VCaP (cell line): ENCODE measurements at regions not wholly inside any gene's neighbourhood (a gene's known extent, or its start where the extent isn't known, plus 50 kb on each side); places are given as distances from the start of the nearest gene placed in this dataset.
"Not testable (repeated sequence)": the region's sequence is repeated elsewhere in the genome, so short reads cannot be mapped to it uniquely, and the experiment has no call there.

Experiments
- H3K27ac ChIP-seq: fragments of 450-650 bp; 2 replicates; pipeline ENCODE4 v1.5.1; 2017
- CTCF ChIP-seq: fragments of 450-650 bp; conservative IDR thresholded peaks from 2 replicates; pipeline ENCODE4 v1.5.1; 2017; ENCODE audit warnings: mild to moderate bottlenecking, moderate library complexity

DNA sequence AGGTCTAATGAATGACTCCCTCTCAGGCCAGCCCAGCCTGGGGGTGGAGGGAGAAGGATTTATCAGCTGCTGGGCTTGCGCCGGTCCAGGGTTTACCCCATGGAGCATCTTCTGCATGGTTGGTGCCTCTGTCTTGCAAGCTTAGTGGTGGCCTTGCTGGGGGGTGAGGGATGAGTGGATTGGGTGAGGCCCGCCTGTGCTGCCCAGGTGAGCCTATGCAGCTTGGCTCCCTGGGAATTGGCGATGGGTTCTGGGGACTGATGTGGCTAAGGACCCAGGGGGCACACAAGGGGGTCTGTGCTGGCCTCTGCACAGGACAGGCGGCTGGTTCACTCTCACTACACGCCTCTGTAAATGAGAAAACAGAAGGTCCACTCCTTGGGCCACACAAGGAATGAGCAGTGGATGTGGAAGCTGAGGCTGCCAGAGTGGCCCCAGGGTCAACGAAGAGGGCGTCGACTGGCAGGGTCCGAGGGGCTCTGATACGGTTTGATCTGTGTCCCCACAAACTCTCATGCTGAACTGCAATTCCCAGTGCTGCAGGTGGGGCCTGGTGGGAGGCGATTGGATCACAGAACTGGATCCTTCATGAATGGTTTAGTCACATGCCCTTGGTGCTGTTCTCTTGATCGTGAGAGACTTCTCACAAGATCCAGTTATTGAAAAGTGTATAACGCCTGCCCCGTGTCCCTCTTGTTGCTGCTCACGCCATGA is 151.6 kb upstream of the HDAC4 start:
- no peak for TF ChIP-seq CTCF
- H3K27ac ChIP-seq = no peak overlapping the region

GRCh38 chr2:239551206-239551605 is 150.4 kb upstream of the HDAC4 start:
- no peak for TF ChIP-seq CTCF
- no peak overlapping the region for H3K27ac ChIP-seq

GRCh38 chr2:239550357-239550756 is 149.5 kb upstream of the HDAC4 start:
- no peak overlapping the region for H3K27ac ChIP-seq
- TF ChIP-seq CTCF = no peak

GRCh38 chr2:239549711-239550255 is 149.0 kb upstream of the HDAC4 start:
- no peak overlapping the region for H3K27ac ChIP-seq
- TF ChIP-seq CTCF = no peak

DNA sequence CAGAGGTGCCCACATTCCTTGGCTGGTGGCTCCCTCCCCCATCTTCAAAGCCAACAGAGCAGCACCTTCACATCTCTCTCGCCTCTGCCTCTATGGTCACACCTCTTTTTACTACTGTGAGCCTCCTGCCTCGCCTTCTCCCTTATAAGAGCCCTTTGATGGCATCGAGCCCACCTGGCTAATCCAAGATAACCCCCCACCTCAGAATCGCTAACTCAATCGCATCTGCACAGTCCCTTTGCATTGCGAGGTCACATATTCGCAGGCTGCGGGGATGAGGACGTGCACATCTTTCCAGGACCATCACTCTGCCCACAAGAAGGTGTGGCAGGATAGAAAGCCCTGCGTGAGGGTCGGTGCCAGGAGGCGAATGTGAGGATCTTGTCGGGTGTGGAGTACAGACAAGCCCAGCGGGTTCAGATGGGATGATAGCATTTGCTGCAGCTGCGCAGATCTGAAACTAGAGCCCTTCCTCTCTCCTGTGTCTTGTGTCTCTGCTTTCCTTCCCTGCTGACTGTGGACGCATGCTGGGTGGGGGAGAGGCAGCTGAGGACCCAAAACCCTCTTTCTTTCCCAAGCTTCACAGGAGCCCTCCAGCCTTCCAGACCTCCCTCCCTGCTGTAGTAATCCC is 148.3 kb upstream of the HDAC4 start:
- no peak for TF ChIP-seq CTCF
- H3K27ac ChIP-seq = no peak overlapping the region

DNA sequence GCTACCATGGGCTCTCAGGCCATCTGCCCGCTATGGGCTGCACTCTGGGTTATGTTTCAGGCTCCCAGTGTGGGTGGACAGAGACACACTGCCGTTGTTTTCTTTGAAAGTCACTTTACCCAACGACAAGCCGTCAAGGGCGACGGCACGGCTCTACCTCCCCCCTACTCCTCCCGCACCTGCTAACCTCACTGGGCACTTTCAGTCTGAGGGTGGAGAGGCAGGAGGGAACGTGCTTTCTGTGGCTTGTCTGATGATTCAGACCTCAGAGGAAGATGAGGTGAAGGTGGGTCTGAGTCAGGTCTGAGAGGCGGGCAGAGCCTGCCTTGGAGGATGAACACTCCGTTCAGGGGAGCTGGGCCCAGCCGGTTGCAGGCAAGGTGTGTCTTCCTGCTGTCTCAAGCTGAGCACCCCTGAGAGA is 147.6 kb upstream of the HDAC4 start:
- H3K27ac ChIP-seq = no peak overlapping the region
- TF ChIP-seq CTCF = no peak

DNA sequence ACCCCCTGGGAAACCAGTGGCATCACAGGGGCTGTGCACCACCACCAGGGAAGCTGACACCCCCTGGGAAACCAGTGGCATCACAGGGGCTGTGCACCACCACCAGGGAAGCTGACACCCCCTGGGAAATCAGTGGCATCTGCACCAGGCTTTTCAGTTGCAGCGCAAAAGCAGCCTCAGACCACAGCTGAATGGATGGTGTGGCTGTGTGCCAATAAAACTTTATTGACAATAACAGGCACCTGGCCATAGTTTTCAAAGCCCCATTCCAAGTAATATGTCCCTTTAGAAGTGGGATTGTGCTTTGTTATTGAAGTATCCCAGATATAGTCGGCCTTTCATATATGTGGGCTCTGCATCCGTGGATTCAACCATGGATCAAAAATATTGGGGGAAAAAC is 146.3 kb upstream of the HDAC4 start:
- H3K27ac ChIP-seq = not testable (repeated sequence)

- TF ChIP-seq CTCF = no peak
- H3K27ac ChIP-seq = no peak overlapping the region
These were observed 145.7 kb upstream of the HDAC4 start for GRCh38 chr2:239546541-239546940.
